ENCODE measurements at regions not wholly inside any gene's neighbourhood (a gene's known extent, or its start where the extent isn't known, plus 50 kb on each side); places are given as distances from the start of the nearest gene placed in this dataset.

GRCh38 chr10:108688314-108688713 lies 1235.0 kb downstream of the XPNPEP1 start:
- H2BK120ac ChIP-seq (replicated peaks; ENCODE audit: low read depth, low read length), result no peak overlapping the region
- no peaks in the 10 kb centered on the region for H3K27me3 ChIP-seq (replicated peaks in 1 of 4; ENCODE audit: control insufficient read depth in 3 of 4, extremely low read depth in 1 of 4, insufficient read depth in 3 of 4, low read length in 3 of 4)
- no peak for FAIRE-seq
- H3K79me2 ChIP-seq (ENCODE audit: control insufficient read depth in 1 of 2, insufficient read depth in 2 of 2, low read length in 2 of 2), result no peaks in the 10 kb centered on the region
- H3K79me1 ChIP-seq (ENCODE audit: low read depth, low read length), result no peaks in the 10 kb centered on the region
- no peak overlapping the region for H2BK15ac ChIP-seq (ENCODE audit: low read length)
- H3K36me3 ChIP-seq (ENCODE audit: control insufficient read depth in 2 of 4, insufficient read depth in 4 of 4, low read length in 3 of 4), result no peaks in the 10 kb centered on the region
- no peak overlapping the region for H2BK12ac ChIP-seq (ENCODE audit: low read depth, low read length)
- no peak overlapping the region for H3K4ac ChIP-seq (replicated peaks; ENCODE audit: insufficient read length, low read depth, low read length)
- H3K9ac ChIP-seq (replicated peaks in 1 of 4; ENCODE audit: extremely low read depth in 1 of 4, low read depth in 3 of 4, low read length in 3 of 4), result no peak overlapping the region
- no peak overlapping the region for H2AFZ ChIP-seq (ENCODE audit: low read length)
- H3K23ac ChIP-seq (ENCODE audit: insufficient read length), result no peak overlapping the region
- no peak overlapping the region for H3K4me2 ChIP-seq (ENCODE audit: insufficient read depth in 1 of 2, low read depth in 2 of 2, low read length in 2 of 2)
- no peak overlapping the region for H3K27ac ChIP-seq (ENCODE audit: low read depth, low read length)
- no peak overlapping the region for H2BK20ac ChIP-seq (ENCODE audit: low read length)
- TF ChIP-seq SUZ12 (IDR thresholded peaks at IDR 0.05; ENCODE audit: low read length) (no peak), POLR2AphosphoS5 (IDR thresholded peaks at IDR 0.05; ENCODE audit: low read depth, low read length) (no peak), HDAC6 (IDR thresholded peaks at IDR 0.05; ENCODE audit: low read depth, low read length) (no peak), BRCA1 (IDR thresholded peaks at IDR 0.05; ENCODE audit: low read depth, low read length) (no peak)
- no peak for DNase-seq (ENCODE audit: low read depth in 1 of 2, low spot score in 2 of 2)
- ChIA-PET CTCF (ENCODE audit: partially characterized antibody) (no interaction called here), POLR2A (ENCODE audit: partially characterized antibody) (no interaction called here)
- H4K91ac ChIP-seq (replicated peaks; ENCODE audit: insufficient read length, low read length), result no peak overlapping the region
- no peaks in the 10 kb centered on the region for H3K23me2 ChIP-seq (ENCODE audit: low read depth, low read length)
- no peak overlapping the region for H3K4me3 ChIP-seq (ENCODE audit: extremely low read depth in 1 of 4, insufficient read depth in 2 of 4, low read depth in 3 of 4, low read length in 4 of 4)
- no peaks in the 10 kb centered on the region for H3K9me3 ChIP-seq (ENCODE audit: insufficient read depth in 2 of 2, low read depth in 1 of 2, low read length in 1 of 2)
- no peak overlapping the region for H3K18ac ChIP-seq (ENCODE audit: extremely low read depth, low read length)
- no peak overlapping the region for H2AK5ac ChIP-seq (ENCODE audit: low read depth, low read length)
- no peaks in the 10 kb centered on the region for H3K4me1 ChIP-seq (replicated peaks in 1 of 4; ENCODE audit: control insufficient read depth in 3 of 4, insufficient read depth in 4 of 4, low read length in 3 of 4)
- no peak overlapping the region for H2BK5ac ChIP-seq (ENCODE audit: low read depth, low read length)
- no peak overlapping the region for H4K8ac ChIP-seq (ENCODE audit: extremely low read depth, insufficient read depth, low read length)
- H4K5ac ChIP-seq (ENCODE audit: insufficient read length, low read depth, low read length), result no peak overlapping the region
- H3K56ac ChIP-seq (replicated peaks; ENCODE audit: insufficient read length, low read depth, low read length), result no peak overlapping the region
- no peak overlapping the region for H3K14ac ChIP-seq (ENCODE audit: insufficient read length)
- 100% methylated on average over 2 of the region's 2 CpGs; no CpG with 5 or more reads in 1 of the 2 experiments for WGBS, 2 experiments (ENCODE audit: extremely low coverage in 1 of 2, insufficient coverage in 1 of 2, insufficient read length in 1 of 2, insufficient replicate concordance in 2 of 2, low coverage in 1 of 2, low lambda C conversion rate in 2 of 2, missing lambda C conversion rate in 1 of 2)
- no peaks in the 10 kb centered on the region for H4K20me1 ChIP-seq (replicated peaks in 1 of 2; ENCODE audit: control insufficient read depth in 1 of 2, insufficient read depth in 2 of 2, low read length in 2 of 2)
